ENCODE measurements at regions not wholly inside any gene's neighbourhood (a gene's known extent, or its start where the extent isn't known, plus 50 kb on each side); places are given as distances from the start of the nearest gene placed in this dataset.

DNA sequence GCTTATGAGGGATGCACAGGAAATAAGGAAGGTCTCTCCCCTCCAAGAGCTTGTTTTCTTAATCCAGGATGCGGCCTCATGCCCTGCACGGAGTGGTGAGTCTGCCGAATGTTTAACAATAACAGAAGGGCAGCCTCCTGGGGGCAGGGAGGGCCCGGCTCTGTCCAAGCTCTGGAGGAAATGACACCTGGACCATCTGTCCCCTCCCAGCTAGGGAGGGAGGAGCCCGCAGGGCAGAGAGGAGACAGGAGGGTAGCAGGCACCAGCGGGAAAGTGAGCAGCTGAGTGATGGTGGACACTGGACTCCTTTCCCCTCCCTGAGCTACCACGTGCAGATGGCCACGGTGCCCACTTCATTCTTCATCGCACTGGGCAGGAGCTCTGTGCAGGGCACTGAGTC is 398.2 kb upstream of the MYT1L start:
- ChIA-PET POLR2A (no interaction called here), CTCF (no interaction called here)
- H3K27ac Mint-ChIP-seq: no peak overlapping the region
- Histone ChIP-seq H3K79me2 (ENCODE audit: control insufficient read depth, insufficient read depth, low read length) (no peaks in the 10 kb centered on the region), H3K36me3 (replicated peaks in 1 of 2; ENCODE audit: control extremely low read depth in 1 of 2, control insufficient read depth in 1 of 2, extremely low read depth in 1 of 2, insufficient read depth in 2 of 2, low read length in 1 of 2) (no peaks in the 10 kb centered on the region), H3K4me1 (ENCODE audit: control insufficient read depth in 2 of 2, insufficient read depth in 2 of 2, low read length in 2 of 2) (no peaks in the 10 kb centered on the region), H3K4me3 (ENCODE audit: control extremely low read depth in 1 of 5, extremely low read depth in 1 of 5, insufficient read depth in 1 of 5, low read depth in 2 of 5, low read length in 4 of 5) (no peak overlapping the region), H2AFZ (ENCODE audit: insufficient read depth, low read depth, low read length, poor library complexity, severe bottlenecking) (no peak overlapping the region), H4K20me1 (ENCODE audit: control insufficient read depth, insufficient read depth, low read length, poor library complexity, severe bottlenecking) (no peaks in the 10 kb centered on the region), H3K27ac (ENCODE audit: low read length in 2 of 2) (no peak overlapping the region), H3K4me2 (replicated peaks; ENCODE audit: low read depth, low read length, poor library complexity, severe bottlenecking) (no peak overlapping the region), H3K9me3 (ENCODE audit: control extremely low read depth in 1 of 3, control insufficient read depth in 2 of 3, insufficient read depth in 1 of 3, low read length in 2 of 3) (peaks cover 0 to 11% (median 0%) of the 10 kb centered on the region in 3 donors), H3K9ac (ENCODE audit: low read length) (no peak overlapping the region), H3K27me3 (replicated peaks in 1 of 4; ENCODE audit: control extremely low read depth in 1 of 4, control insufficient read depth in 3 of 4, insufficient read depth in 4 of 4, low read length in 3 of 4) (no peaks in the 10 kb centered on the region)
- TF ChIP-seq EZH2 (IDR thresholded peaks at IDR 0.05; ENCODE audit: borderline replicate concordance, insufficient read depth, low read depth, low read length, poor library complexity, severe bottlenecking): no peak
- TF ChIP-seq, protein P1, sequence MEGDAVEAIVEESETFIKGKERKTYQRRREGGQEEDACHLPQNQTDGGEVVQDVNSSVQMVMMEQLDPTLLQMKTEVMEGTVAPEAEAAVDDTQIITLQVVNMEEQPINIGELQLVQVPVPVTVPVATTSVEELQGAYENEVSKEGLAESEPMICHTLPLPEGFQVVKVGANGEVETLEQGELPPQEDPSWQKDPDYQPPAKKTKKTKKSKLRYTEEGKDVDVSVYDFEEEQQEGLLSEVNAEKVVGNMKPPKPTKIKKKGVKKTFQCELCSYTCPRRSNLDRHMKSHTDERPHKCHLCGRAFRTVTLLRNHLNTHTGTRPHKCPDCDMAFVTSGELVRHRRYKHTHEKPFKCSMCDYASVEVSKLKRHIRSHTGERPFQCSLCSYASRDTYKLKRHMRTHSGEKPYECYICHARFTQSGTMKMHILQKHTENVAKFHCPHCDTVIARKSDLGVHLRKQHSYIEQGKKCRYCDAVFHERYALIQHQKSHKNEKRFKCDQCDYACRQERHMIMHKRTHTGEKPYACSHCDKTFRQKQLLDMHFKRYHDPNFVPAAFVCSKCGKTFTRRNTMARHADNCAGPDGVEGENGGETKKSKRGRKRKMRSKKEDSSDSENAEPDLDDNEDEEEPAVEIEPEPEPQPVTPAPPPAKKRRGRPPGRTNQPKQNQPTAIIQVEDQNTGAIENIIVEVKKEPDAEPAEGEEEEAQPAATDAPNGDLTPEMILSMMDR (IDR thresholded peaks at IDR 0.05): no peak
- intact Hi-C loops (cut with micrococcal nuclease): no loop called here
- DNase-seq (no peak), ATAC-seq (ENCODE audit: low read depth) (no peak)
- WGBS (ENCODE audit: insufficient coverage): 80% methylated on average over 8 of the region's 9 CpGs
- no peaks in the 10 kb centered on the region for H3K4me1 Mint-ChIP-seq
- no peak overlapping the region for H3K4me3 Mint-ChIP-seq
- no peaks in the 10 kb centered on the region for H3K27me3 Mint-ChIP-seq
- no peaks in the 10 kb centered on the region for H3K9me3 Mint-ChIP-seq (ENCODE audit: insufficient read depth)

DNA sequence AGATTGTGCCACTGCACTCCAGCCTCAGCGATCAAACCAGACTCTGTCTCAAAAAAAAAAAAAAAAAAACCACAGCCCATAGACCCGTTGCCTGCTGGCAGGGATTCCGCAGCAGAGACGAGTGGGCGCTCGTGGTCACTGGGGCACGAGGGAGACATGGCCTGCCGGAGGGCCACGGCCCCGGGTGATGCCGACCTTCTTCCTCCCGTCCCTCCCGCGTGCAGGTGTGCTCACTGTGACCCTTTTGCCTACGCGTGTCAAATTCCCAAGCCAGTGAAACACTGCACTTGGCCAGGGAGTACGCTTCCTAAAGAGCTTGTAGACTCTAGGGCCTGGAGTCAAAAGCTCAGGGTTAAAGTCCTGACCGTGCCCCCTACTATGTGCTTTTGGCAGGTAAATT is 397.6 kb upstream of the MYT1L start:
- H2AFZ ChIP-seq (ENCODE audit: insufficient read depth, low read depth, low read length, poor library complexity, severe bottlenecking): no peak overlapping the region
- H4K20me1 ChIP-seq (ENCODE audit: control insufficient read depth, insufficient read depth, low read length, poor library complexity, severe bottlenecking): no peaks in the 10 kb centered on the region
- H3K27ac Mint-ChIP-seq: no peak overlapping the region
- H3K4me3 ChIP-seq (ENCODE audit: control extremely low read depth in 1 of 5, extremely low read depth in 1 of 5, insufficient read depth in 1 of 5, low read depth in 2 of 5, low read length in 4 of 5): no peak overlapping the region
- H3K9ac ChIP-seq (ENCODE audit: low read length): no peak overlapping the region
- intact Hi-C loops (cut with micrococcal nuclease): no loop called here
- H3K4me2 ChIP-seq (replicated peaks; ENCODE audit: low read depth, low read length, poor library complexity, severe bottlenecking): no peak overlapping the region
- WGBS (ENCODE audit: insufficient coverage): 84% methylated on average over 18 of the region's 18 CpGs
- DNase-seq: no peak
- no peaks in the 10 kb centered on the region for H3K79me2 ChIP-seq (ENCODE audit: control insufficient read depth, insufficient read depth, low read length)
- no peaks in the 10 kb centered on the region for H3K36me3 ChIP-seq (replicated peaks in 1 of 2; ENCODE audit: control extremely low read depth in 1 of 2, control insufficient read depth in 1 of 2, extremely low read depth in 1 of 2, insufficient read depth in 2 of 2, low read length in 1 of 2)
- TF ChIP-seq, protein P1 (IDR thresholded peaks at IDR 0.05): no peak
- no peak for TF ChIP-seq EZH2 (IDR thresholded peaks at IDR 0.05; ENCODE audit: borderline replicate concordance, insufficient read depth, low read depth, low read length, poor library complexity, severe bottlenecking)
- no peak overlapping the region for H3K27ac ChIP-seq (ENCODE audit: low read length in 2 of 2)
- CTCF ChIA-PET: no interaction called here
- H3K27me3 Mint-ChIP-seq: no peaks in the 10 kb centered on the region
- no peak for ATAC-seq (ENCODE audit: low read depth)
- no peaks in the 10 kb centered on the region for H3K4me1 ChIP-seq (ENCODE audit: control insufficient read depth in 2 of 2, insufficient read depth in 2 of 2, low read length in 2 of 2)
- no peaks in the 10 kb centered on the region for H3K4me1 Mint-ChIP-seq
- H3K9me3 ChIP-seq (ENCODE audit: control extremely low read depth in 1 of 3, control insufficient read depth in 2 of 3, insufficient read depth in 1 of 3, low read length in 2 of 3): peaks cover 0 to 11% (median 0%) of the 10 kb centered on the region in 3 donors
- no peaks in the 10 kb centered on the region for H3K27me3 ChIP-seq (replicated peaks in 1 of 4; ENCODE audit: control extremely low read depth in 1 of 4, control insufficient read depth in 3 of 4, insufficient read depth in 4 of 4, low read length in 3 of 4)
- POLR2A ChIA-PET: no interaction called here
- no peak overlapping the region for H3K4me3 Mint-ChIP-seq
- no peaks in the 10 kb centered on the region for H3K9me3 Mint-ChIP-seq (ENCODE audit: insufficient read depth)
